ENCODE measurements at regions not wholly inside any gene's neighbourhood (a gene's known extent, or its start where the extent isn't known, plus 50 kb on each side); places are given as distances from the start of the nearest gene placed in this dataset.

DNA sequence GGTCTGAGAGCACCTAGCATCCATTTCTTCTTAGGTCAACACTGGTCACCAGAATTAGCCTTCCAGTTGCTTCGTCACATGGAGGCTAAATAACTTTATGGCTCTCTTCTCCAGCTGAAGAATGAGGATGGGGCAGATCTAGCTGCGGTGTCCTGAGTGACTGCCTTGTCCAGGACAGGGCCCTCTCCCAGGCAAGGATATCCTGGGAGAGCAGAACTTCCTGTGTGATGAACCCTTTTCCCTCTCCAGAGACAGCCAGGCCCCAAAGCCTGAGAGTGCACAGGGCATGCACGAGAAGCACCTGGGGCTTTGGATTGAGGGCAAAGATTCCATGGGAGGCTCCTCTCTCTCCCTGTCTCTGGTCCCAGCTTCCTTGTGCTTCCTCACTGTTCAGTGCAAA lies 108.2 kb upstream of the MAMLD1 start:
- no peak for DNase-seq (ENCODE audit: low spot score)
- H3K9me3 ChIP-seq (ENCODE audit: low read depth, low read length, poor library complexity, severe bottlenecking): no peaks in the 10 kb centered on the region
- H3K36me3 ChIP-seq (ENCODE audit: insufficient read depth, low read length, poor library complexity, severe bottlenecking): no peaks in the 10 kb centered on the region
- no peaks in the 10 kb centered on the region for H3K27me3 ChIP-seq (replicated peaks; ENCODE audit: insufficient read depth, low read depth, low read length, poor library complexity)
- H3K27ac ChIP-seq (ENCODE audit: low read depth, low read length, poor library complexity, severe bottlenecking): no peak overlapping the region
- BruUV-seq (replicated peaks): no TSS peak
- intact Hi-C loops (cut with micrococcal nuclease; ENCODE audit: unreplicated experiment): no loop called here
- no peak overlapping the region for H3K4me3 ChIP-seq (ENCODE audit: low read depth, low read length, poor library complexity, severe bottlenecking)
- TF ChIP-seq, protein P1, sequence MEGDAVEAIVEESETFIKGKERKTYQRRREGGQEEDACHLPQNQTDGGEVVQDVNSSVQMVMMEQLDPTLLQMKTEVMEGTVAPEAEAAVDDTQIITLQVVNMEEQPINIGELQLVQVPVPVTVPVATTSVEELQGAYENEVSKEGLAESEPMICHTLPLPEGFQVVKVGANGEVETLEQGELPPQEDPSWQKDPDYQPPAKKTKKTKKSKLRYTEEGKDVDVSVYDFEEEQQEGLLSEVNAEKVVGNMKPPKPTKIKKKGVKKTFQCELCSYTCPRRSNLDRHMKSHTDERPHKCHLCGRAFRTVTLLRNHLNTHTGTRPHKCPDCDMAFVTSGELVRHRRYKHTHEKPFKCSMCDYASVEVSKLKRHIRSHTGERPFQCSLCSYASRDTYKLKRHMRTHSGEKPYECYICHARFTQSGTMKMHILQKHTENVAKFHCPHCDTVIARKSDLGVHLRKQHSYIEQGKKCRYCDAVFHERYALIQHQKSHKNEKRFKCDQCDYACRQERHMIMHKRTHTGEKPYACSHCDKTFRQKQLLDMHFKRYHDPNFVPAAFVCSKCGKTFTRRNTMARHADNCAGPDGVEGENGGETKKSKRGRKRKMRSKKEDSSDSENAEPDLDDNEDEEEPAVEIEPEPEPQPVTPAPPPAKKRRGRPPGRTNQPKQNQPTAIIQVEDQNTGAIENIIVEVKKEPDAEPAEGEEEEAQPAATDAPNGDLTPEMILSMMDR (conservative IDR thresholded peaks at IDR 0.05; ENCODE audit: low read depth, low read length): no peak
- TF ChIP-seq EZH2 (IDR thresholded peaks at IDR 0.05; ENCODE audit: borderline replicate concordance, low read depth, low read length, poor library complexity, severe bottlenecking): no peak
- POLR2A ChIA-PET (ENCODE audit: low non-redundant PET): no interaction called here
- CTCF ChIA-PET: no interaction called here
- H3K4me1 ChIP-seq (ENCODE audit: insufficient read depth, low read length, poor library complexity, severe bottlenecking): no peaks in the 10 kb centered on the region

DNA sequence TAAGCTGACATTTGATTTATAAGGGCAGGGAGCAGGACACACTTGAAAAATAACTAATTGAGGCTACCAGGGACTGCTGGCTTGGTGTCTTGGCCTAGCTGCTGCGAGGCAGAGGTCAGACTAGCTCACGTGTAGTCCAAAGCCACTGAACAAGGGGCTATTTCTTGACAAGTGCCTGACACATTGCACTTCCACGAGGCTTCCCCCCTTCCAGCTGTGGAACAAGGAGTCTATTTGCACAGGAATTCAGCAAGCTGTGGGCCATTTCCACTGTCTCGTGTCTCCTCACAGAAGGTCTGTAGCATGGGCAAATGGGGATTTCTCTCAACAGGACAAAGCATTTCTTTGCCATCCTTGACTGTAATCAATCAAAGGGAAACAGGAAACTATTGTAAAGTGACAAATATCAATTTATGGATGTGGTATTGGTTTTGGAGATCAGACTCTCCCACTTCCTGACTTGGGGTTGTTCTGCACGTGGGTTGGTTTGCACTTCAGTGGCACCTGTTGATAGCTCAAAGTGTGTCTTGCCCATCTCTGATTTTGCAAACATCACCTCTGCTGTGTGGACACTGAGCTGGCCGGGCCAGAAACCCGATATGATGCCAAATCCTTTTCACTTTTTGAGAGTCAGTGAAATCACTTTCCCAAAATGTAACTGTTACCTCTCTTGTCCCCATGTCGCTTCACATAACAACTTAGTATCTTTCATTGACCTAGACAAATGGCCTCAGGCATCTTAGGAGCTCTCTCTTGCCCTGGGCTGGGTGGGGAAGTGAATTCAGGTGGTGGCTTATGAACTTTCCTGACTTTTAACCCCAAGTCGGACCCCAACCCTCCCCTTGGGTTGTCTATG lies 107.4 kb upstream of the MAMLD1 start:
- H3K4me3 ChIP-seq (ENCODE audit: low read depth, low read length, poor library complexity, severe bottlenecking): no peak overlapping the region
- DNase-seq (ENCODE audit: low spot score): no peak
- ChIA-PET CTCF (no interaction called here), POLR2A (ENCODE audit: low non-redundant PET) (no interaction called here)
- no TSS peak for BruUV-seq (replicated peaks)
- TF ChIP-seq, protein P1 (conservative IDR thresholded peaks at IDR 0.05; ENCODE audit: low read depth, low read length): no peak
- TF ChIP-seq EZH2 (IDR thresholded peaks at IDR 0.05; ENCODE audit: borderline replicate concordance, low read depth, low read length, poor library complexity, severe bottlenecking): no peak
- H3K27ac ChIP-seq (ENCODE audit: low read depth, low read length, poor library complexity, severe bottlenecking): no peak overlapping the region
- no peaks in the 10 kb centered on the region for H3K4me1 ChIP-seq (ENCODE audit: insufficient read depth, low read length, poor library complexity, severe bottlenecking)
- intact Hi-C loops (cut with micrococcal nuclease; ENCODE audit: unreplicated experiment): no loop called here
- no peaks in the 10 kb centered on the region for H3K36me3 ChIP-seq (ENCODE audit: insufficient read depth, low read length, poor library complexity, severe bottlenecking)
- H3K9me3 ChIP-seq (ENCODE audit: low read depth, low read length, poor library complexity, severe bottlenecking): no peaks in the 10 kb centered on the region
- H3K27me3 ChIP-seq (replicated peaks; ENCODE audit: insufficient read depth, low read depth, low read length, poor library complexity): no peaks in the 10 kb centered on the region

DNA sequence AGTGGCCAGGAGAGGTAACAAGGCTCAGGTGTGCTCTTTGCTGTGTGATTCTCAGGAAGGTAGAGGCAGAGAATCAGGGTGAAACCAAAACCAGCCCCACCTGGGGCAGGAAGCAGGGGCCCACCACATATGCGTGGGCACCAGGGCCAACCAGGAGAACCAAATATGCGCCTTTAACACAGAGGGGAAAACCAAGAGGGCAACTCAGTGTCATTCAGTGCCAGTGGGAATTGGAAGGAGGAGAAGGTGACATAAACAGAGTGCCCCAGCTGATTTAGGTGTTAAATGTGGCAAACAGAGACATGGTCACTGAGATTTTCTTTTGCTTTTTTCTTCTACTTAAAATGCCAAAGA lies 106.8 kb upstream of the MAMLD1 start:
- POLR2A ChIA-PET (ENCODE audit: low non-redundant PET): no interaction called here
- Histone ChIP-seq H3K9me3 (ENCODE audit: low read depth, low read length, poor library complexity, severe bottlenecking) (no peaks in the 10 kb centered on the region), H3K27me3 (replicated peaks; ENCODE audit: insufficient read depth, low read depth, low read length, poor library complexity) (no peaks in the 10 kb centered on the region), H3K36me3 (ENCODE audit: insufficient read depth, low read length, poor library complexity, severe bottlenecking) (no peaks in the 10 kb centered on the region), H3K27ac (ENCODE audit: low read depth, low read length, poor library complexity, severe bottlenecking) (no peak overlapping the region), H3K4me3 (ENCODE audit: low read depth, low read length, poor library complexity, severe bottlenecking) (no peak overlapping the region), H3K4me1 (ENCODE audit: insufficient read depth, low read length, poor library complexity, severe bottlenecking) (no peaks in the 10 kb centered on the region)
- no TSS peak for BruUV-seq (replicated peaks)
- TF ChIP-seq, protein P1 (conservative IDR thresholded peaks at IDR 0.05; ENCODE audit: low read depth, low read length): no peak
- no peak for TF ChIP-seq EZH2 (IDR thresholded peaks at IDR 0.05; ENCODE audit: borderline replicate concordance, low read depth, low read length, poor library complexity, severe bottlenecking)
- intact Hi-C loops (cut with micrococcal nuclease; ENCODE audit: unreplicated experiment): no loop called here
- no peak for DNase-seq (ENCODE audit: low spot score)
- CTCF ChIA-PET: no interaction called here
